OCI-LY3 (cell line): ENCODE measurements at regions not wholly inside any gene's neighbourhood (a gene's known extent, or its start where the extent isn't known, plus 50 kb on each side); places are given as distances from the start of the nearest gene placed in this dataset.

Source experiments
- H2AFZ ChIP-seq: fragments of 200-600, 300-600 bp; shearing (Covaris generic); 2 replicates; pipeline ENCODE4 v1.6.0; 2014; ENCODE audit warnings: antibody characterized with exemption, low read depth, low read length
- H3K27ac ChIP-seq: fragments of 200-600, 300-600 bp; sonication (generic); 2 replicates; pipeline ENCODE4 v1.5.1; 2014; ENCODE audit warnings: mild to moderate bottlenecking, low read length, moderate library complexity, mixed read lengths
- H3K27me3 ChIP-seq: fragments of 200-600, 300-600 bp; sonication (generic); 2 replicates; pipeline ENCODE4 v1.6.1; 2014; ENCODE audit warnings: low read depth, low read length, mixed read lengths
- H3K36me3 ChIP-seq: fragments of 200-600, 300-600 bp; sonication (generic); replicated peaks from 2 replicates; pipeline ENCODE3; 2014; ENCODE audit warnings: low read depth, low read length, mixed read lengths
- H3K4me1 ChIP-seq: fragments of 300-600, 200-600 bp; sonication (generic); 2 replicates; pipeline ENCODE4 v1.6.1; 2014; ENCODE audit warnings: low read length, mixed read lengths
- H3K4me2 ChIP-seq: fragments of 200-600, 300-600 bp; sonication (generic); 2 replicates; pipeline ENCODE4 v1.6.1; 2014; ENCODE audit warnings: low read length, mixed read lengths
- H3K4me3 ChIP-seq: fragments of 300-600, 200-600 bp; sonication (generic); 2 replicates; pipeline ENCODE4 v1.5.1; 2014; ENCODE audit warnings: antibody characterized with exemption, mild to moderate bottlenecking, low read length, moderate library complexity
- H3K79me2 ChIP-seq: fragments of 300-600, 200-600 bp; shearing (Covaris generic); 2 replicates; pipeline ENCODE4 v1.6.1; 2014; ENCODE audit warnings: mild to moderate bottlenecking, low read length, mixed read lengths
- H3K9ac ChIP-seq: fragments of 300-600, 200-600 bp; shearing (Covaris generic); 2 replicates; pipeline ENCODE4 v1.6.0; 2014; ENCODE audit warnings: mild to moderate bottlenecking, low read length, moderate library complexity
- H3K9me3 ChIP-seq: fragments of 200-600, 300-600 bp; shearing (Covaris generic); 2 replicates; pipeline ENCODE4 v1.6.1; 2014; ENCODE audit warnings: low read length, mixed read lengths; ENCODE audit not compliant: insufficient read depth
- H4K20me1 ChIP-seq: fragments of 200-600, 300-600 bp; sonication (generic); 2 replicates; pipeline ENCODE4 v1.6.1; 2016; ENCODE audit warnings: low read length, mixed read lengths; ENCODE audit not compliant: insufficient read depth
- CTCF ChIP-seq: fragments of 200-600, 300-600 bp; sonication (generic); IDR thresholded peaks from 2 replicates; pipeline ENCODE4 v1.5.1; 2014; ENCODE audit warnings: antibody characterized with exemption, low read length, low read depth
- EZH2phosphoT487 ChIP-seq: fragments of 200-600 bp; shearing (Covaris generic); IDR thresholded peaks from 2 replicates; pipeline ENCODE4 v1.6.1; 2018; ENCODE audit warnings: antibody characterized with exemption, mixed run types, low read depth

GRCh38 chr4:64192731-64193412, 216.4 kb downstream of the TECRL start:
- H3K4me2 ChIP-seq = no peak overlapping the region
- TF ChIP-seq EZH2phosphoT487 (no peak), CTCF (no peak)
- H3K9me3 ChIP-seq = no peaks in the 10 kb centered on the region
- H3K4me1 ChIP-seq = no peaks in the 10 kb centered on the region
- H3K79me2 ChIP-seq = no peaks in the 10 kb centered on the region
- H3K9ac ChIP-seq = no peak overlapping the region
- peak overlapping the region; percentile 5; the same call in 1 of the 2 replicates for H2AFZ ChIP-seq
- no peaks in the 10 kb centered on the region for H3K36me3 ChIP-seq
- no peaks in the 10 kb centered on the region for H4K20me1 ChIP-seq
- no peak overlapping the region for H3K4me3 ChIP-seq
- H3K27ac ChIP-seq = no peak overlapping the region
- H3K27me3 ChIP-seq = no peaks in the 10 kb centered on the region

GRCh38 chr4:64174247-64174882, 234.9 kb downstream of the TECRL start:
- Histone ChIP-seq H2AFZ (no peak overlapping the region), H3K79me2 (no peaks in the 10 kb centered on the region), H3K4me1 (no peaks in the 10 kb centered on the region), H3K9ac (no peak overlapping the region), H3K27me3 (no peaks in the 10 kb centered on the region), H4K20me1 (no peaks in the 10 kb centered on the region), H3K4me3 (no peak overlapping the region), H3K27ac (no peak overlapping the region), H3K4me2 (no peak overlapping the region), H3K36me3 (no peaks in the 10 kb centered on the region), H3K9me3 (0 out of 2 replicates have a peak, but pooled peaks cover 4% of the 10 kb centered on the region)
- no peak for TF ChIP-seq EZH2phosphoT487
- TF ChIP-seq CTCF = no peak

- Histone ChIP-seq H3K4me1 (peaks cover 12% of the 10 kb centered on the region), H2AFZ (no peak overlapping the region), H3K27ac (no peak overlapping the region), H4K20me1 (no peaks in the 10 kb centered on the region), H3K4me3 (no peak overlapping the region), H3K9me3 (0 out of 2 replicates have a peak, but pooled peaks cover 4% of the 10 kb centered on the region), H3K79me2 (no peaks in the 10 kb centered on the region), H3K27me3 (no peaks in the 10 kb centered on the region), H3K9ac (no peak overlapping the region), H3K36me3 (no peaks in the 10 kb centered on the region), H3K4me2 (no peak overlapping the region)
- TF ChIP-seq EZH2phosphoT487 (no peak), CTCF (no peak)
Measured at GRCh38 chr4:64166365-64166764, 242.9 kb downstream of the TECRL start.

GRCh38 chr4:64158648-64159326, 250.5 kb downstream of the TECRL start:
- TF ChIP-seq CTCF (peak; percentile 91), EZH2phosphoT487 (no peak)
- Histone ChIP-seq H3K79me2 (no peaks in the 10 kb centered on the region), H3K9ac (peak overlapping the region; percentile 48), H3K36me3 (no peaks in the 10 kb centered on the region), H4K20me1 (no peaks in the 10 kb centered on the region), H3K27me3 (no peaks in the 10 kb centered on the region), H3K4me2 (peak overlapping the region; percentile 51), H3K9me3 (no peaks in the 10 kb centered on the region), H3K27ac (no peak overlapping the region), H3K4me1 (peaks cover 9% of the 10 kb centered on the region), H2AFZ (peak overlapping the region; percentile 68), H3K4me3 (peak overlapping the region; percentile 69)
